ENCODE measurements at regions not wholly inside any gene's neighbourhood (a gene's known extent, or its start where the extent isn't known, plus 50 kb on each side); places are given as distances from the start of the nearest gene placed in this dataset.

DNA sequence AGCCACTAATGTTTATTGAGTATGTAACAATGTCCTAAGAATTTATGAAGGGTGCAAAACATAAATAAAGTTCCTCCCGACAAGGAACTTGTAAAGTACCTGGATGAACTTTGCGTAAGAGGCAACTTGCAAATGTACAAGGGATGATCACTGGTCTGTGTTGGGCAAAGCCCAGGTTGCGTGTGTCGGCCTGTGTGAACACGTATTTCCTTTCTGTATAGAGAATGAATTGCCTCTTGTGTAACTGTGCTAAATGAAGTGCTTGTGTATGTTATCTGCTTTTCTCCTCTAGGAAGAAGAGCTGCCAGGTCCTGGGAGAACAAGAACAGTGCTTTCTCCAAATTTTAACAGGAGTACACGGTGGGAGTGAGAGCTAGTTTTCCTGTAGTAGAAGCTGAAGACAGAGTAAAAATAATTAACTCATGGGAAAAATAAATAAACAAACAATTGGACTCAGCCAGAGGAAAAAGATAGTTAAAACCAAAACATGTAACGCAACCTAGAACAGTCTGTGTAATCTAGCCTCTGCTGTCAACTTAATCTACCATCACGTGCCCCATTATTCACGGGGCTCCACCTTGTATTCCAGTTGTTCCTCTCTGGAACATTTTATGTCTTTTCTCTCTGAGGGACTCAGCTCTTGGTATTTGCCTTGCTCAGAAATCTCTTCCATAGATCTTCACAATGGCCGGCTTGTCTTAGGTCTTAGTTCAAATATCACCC lies 83.7 kb upstream of the RASGRP1 start:
- DNase-seq, result no peak

DNA sequence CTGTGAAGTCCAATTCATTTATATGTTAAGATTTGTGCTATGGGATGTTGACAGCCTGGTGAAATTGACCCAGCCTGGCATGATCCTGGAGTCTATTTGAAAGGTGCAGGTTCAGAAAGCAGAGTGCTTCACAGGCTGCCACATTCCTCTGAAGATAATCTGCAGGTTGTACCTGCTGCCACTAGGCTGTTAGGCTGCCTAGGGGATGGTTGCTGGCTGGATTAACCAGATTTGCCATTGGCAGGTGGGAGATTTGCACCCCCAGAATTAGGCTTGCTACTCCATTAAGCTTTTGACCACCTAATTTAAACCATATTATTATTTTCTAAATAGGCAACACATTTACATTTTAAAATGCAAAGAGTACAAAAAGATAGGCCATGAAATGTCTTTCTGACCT lies 85.8 kb upstream of the RASGRP1 start:
- no peak for DNase-seq

DNA sequence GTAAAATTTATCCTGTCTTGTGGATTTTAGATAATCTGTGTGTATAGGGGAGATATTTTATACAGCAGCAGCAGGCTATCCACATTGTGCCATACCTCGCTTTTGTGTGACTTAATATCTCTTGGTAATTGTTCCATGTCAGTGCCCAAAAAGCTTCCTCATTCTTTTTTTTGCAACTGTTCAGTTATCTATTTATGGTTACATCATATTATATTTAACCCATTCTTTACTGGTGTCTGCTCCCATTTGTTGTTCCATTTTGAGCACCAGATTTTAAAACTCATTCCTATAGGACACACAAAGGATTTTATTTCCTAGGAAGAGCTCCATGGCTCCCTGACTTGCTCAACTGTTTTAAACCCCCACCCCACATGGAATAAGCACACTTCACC lies 86.3 kb upstream of the RASGRP1 start:
- no peak for DNase-seq

DNA sequence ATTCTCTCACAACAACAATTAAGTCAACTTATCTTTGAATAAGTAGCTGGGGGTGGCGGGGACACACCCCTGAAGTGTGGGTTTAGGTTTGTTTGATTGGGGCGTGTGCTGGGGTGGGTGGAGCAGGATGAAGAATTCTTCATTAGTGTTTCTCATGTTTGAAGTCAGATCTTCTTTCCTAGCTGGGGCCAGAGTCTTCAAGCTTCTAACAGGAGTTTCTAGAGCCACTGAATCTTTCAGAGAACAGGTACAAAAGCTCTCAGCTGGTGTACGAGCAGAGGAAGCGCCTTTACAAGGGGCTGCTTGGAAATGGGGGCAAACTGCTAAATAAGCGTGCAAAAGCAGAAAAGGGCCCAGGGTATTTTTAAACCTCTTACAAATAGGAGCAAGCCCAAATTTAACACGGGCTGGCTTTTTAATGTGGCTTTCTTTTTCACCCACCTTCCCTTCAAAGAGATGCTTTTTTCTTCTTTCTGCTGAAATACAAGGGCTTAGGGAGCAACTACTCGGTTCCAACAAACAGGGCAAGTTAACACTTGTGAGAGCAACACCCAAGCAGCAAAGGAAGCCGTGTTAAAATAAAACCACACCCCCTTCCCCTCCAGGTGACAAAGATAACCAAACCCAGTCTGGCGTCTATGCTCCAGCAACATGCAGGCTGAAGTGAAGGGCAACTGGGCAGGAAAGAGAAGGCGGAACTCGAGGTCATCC lies 86.9 kb upstream of the RASGRP1 start:
- DNase-seq, result peak; percentile 74

DNA sequence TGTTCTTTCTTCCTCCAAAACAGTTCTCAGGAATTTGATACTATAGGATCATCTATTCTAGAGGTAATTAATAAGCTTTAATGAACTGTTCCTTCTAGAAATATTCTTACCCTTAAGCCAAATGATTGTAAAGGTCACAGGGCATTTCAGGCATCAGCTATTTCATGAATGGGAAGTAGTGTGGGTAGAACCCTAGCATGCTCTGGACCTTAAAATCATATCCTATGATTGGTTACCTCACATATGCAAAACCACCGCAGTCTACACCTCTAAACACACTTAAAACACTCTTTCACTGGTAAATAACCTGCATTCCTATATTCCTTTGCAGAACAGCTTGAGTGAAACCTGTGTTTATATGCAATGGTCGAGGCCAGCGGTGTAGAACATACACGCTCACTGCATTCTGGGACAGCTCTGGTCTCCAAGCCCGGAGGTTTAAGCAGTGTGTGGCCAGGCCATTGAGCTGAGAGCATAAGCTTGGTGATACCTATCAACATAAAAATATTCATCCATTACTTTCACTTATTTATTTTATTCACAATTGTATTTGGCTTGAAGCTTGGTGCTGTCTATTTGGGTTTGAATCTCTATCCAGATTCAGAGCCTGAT lies 87.7 kb upstream of the RASGRP1 start:
- DNase-seq, result no peak

DNA sequence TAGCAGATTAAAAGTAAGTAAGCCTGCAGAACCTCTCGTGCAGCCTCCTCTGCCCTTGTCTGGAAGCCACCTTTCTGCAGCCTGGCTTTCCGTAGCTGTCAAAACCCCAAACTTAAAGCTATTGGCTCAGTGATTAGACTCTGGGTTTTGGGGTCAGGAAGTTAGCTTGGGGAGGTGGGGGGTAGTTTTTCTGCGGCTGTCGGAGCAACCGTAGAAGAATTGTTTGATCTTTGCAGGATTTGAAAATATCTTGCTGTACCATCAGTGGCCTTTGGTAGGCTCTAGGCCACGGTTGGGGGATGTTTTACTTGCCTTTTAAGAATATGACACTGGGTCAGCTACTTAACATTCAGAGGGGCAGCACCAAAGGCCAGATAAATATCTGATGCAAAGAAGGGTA lies 88.4 kb upstream of the RASGRP1 start:
- peak; percentile 89 for DNase-seq

DNA sequence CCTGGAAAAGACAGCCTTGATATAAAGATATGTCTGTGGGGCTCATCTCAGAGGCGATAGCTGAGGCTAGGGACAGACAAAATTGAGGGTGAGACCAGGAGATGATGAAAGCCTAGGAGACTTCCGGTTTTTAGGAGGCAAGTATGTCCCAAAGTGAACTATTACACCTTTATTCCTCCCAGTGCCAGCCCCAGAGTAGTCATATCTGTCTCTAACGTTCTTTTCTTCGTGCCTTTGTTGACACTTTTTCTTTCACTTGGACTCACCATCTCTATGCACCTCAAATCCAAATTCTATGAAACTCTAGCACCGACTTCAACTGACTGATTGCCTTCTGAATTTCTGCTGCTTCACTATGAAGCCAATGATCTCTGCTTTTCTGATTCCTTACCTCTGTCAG lies 93.8 kb upstream of the RASGRP1 start:
- DNase-seq, result no peak

DNA sequence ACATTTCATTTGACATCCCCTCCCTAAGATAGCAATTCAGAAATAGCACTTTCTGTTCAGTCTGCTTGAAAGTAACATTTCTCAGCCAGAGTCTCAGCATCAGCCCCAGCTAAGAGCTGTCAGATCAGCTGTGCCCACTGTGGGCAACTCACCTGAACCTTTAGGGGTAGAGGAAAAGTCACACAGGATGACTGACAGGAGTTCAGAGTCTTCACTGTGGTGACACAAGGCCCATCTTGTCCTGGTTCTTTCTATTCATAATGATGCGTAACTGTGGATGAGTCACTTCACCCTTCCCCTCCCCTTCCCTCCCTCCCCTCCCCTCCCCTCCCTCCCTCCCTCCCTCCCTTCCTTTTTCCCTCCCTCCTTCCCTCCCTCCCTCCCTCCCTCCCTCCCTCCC lies 96.1 kb upstream of the RASGRP1 start:
- DNase-seq, result peak; percentile 45

DNA sequence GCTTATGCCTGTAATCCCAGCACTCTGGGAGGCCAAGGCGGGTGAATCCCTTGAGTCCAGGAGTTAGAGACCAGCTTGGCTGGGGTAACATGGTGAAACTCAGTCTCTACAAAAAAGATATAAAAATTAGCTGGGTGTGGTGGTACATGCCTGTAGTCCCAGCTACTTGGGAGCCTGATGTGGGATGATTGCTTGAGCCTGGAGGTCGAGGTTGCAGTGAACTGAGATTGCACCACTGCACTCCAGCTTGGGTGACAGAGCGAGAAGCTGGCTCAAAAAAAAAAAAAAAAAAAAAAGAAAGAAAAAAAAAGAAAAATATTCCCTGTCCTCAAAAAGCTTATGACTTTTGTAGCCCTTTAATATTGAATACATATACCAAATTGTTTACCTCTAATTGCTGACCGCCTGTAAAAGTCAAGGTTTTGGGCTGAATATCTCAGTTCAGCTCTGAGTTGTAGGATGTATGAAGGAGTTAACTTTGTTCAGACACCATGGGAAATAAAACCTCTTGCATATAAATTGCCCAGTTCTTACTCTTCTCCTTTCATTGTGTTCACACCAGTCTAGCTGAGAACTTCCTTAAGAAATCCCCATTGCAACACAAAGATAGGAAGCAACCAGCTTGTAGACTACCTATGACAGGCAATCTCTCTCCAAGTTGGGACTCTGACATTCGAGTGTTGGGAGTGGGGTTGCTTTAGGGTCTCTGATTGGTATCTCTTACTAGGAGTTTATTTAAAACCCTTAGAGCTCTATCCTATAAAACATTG lies 97.6 kb upstream of the RASGRP1 start:
- DNase-seq, result no peak

DNA sequence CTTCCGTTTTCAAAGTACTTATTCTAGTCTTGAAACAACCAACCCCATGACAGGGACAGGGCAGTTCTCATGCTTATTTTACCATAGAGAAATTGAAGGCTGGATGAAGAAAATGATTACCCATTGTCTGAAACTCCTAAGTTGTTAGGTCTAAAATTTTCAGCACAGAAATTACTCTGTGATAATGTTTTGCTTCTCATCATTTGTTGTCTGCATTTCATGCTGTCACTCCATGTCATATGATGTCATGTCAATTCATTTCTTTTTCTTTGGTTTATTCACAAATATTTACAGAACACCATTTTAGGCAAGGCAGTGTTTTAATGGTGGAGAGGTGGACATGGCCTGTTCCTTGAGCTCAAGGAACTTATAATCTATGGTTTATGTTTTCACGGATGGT lies 98.2 kb upstream of the RASGRP1 start:
- DNase-seq, result no peak

DNA sequence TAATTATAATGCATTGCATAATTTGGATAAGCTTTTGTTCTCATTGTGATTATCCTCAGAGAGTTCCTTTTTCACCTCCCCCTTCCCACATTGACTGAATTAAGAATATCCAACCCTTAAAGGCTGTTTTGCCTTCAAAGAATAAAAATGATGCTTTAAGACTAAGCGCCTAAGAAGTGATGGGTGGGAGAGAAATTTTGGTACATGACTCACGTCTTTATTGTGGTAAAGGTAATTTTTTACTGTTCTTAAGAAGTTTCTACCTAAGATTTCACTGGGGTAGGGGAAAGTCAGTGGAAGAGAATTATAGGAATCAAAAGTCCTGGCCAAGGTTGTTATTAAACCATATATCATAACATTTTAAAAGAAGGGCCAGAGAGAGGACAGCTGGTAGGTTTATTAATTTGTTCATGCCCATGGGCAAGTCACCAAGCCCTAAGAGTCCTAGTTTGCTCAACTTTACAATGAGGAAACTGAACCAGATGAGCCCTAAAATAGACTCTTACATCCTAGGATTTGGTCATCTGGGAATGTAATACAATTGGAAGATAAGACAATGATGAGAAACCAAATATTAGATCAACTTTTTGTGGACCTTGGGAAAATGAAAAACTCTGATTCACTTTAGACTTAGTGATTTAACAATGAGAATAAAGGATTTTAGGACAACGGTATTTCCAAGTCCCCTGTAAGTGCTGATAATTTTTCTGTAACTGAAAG lies 101.1 kb upstream of the RASGRP1 start:
- DNase-seq, result no peak

DNA sequence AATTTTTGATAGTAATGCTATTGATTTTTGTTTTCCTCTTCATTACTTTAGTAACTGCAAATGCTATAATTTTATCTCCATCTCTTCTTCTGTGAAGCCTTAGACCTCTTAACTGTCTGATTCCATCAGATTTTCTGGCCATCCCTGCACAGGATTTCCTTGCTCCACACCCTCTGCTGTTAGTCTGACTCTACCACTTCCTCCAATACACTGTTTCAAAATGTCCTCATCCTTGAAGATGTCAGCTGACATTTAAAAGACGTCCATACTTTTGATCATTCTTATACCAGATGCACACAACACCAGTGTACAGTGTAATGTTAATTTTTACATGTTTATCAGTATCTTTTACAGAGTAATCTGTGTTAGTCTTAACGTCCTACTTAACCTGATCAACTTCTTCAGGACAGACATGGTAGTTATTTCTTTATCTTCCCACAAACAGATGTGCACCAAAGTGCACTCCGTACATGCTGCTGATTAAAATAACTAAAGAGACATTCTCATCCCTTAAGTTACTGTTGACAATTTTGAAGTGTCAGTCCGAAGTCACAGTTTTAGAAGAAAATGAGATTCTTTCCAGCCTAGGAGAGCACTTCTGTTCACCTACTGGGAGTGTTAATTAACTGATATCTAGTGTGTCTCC lies 102.4 kb upstream of the RASGRP1 start:
- no peak for DNase-seq

DNA sequence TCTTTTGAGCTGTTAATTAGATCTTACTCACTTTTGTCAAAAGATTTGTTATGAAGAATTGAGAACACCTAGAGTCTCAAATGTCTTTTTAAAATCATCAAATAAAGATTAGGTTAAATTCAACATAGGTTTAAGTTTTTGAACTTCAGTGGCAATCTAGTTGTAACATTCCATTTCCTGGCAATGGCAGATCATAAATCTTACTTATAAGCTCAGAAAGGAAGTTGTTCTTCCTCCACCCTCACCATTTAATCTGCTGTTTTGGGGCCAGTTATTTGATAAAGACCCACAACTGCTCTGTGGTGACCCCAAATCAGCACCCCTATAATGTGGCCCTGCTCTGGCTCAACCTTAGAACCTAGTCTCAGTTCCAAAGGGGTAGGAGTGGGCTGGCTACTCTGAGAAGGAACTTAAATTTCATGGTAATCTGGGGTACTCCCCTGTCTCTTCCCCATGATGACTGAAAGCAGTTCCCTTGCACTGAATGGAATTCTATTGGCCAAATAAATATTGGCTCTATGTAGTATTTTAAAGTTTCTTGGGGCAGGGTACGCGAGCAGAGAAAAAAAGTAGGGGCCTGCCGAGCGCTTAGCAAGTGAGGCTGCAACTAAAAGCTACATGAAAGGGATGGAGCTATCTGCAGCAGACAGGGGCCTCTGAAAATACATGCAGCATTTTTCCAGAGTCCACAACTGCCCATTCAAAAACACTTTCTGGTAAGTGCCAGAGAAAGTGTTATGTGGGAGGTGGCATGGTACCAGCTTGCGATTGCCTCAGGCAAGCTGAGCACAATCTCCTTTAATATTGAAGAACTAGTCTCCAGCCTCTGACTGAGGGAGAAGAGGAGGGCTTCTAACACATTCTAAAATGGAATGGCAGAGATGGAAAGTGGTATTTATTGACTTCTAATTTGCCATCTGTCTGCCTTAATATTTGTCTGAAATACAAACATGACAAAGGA lies 103.6 kb upstream of the RASGRP1 start:
- DNase-seq, result no peak

DNA sequence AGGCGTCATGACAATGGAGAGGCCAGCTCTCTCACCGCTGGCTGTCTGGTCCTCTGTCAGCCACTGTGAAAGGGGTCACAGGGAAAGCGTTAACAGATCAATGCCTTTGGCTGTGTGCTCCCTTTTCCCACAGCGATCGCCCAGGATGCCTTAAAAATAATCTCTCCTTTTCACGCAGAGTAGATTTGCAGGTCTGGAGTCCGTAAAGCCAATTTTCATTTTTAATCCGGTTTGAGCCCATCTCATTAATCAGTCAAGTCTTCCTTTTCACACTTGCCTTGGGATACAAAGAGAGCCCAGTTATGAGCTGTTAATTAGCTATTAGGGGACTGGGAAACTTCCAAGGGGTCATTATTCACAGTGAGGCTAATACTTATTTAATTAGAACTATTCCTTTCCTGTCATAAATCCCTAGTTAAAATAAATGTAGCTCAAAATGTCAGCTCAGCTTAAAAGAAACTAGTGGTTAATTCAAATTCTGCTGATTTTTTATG lies 104.3 kb upstream of the RASGRP1 start:
- DNase-seq, result no peak

DNA sequence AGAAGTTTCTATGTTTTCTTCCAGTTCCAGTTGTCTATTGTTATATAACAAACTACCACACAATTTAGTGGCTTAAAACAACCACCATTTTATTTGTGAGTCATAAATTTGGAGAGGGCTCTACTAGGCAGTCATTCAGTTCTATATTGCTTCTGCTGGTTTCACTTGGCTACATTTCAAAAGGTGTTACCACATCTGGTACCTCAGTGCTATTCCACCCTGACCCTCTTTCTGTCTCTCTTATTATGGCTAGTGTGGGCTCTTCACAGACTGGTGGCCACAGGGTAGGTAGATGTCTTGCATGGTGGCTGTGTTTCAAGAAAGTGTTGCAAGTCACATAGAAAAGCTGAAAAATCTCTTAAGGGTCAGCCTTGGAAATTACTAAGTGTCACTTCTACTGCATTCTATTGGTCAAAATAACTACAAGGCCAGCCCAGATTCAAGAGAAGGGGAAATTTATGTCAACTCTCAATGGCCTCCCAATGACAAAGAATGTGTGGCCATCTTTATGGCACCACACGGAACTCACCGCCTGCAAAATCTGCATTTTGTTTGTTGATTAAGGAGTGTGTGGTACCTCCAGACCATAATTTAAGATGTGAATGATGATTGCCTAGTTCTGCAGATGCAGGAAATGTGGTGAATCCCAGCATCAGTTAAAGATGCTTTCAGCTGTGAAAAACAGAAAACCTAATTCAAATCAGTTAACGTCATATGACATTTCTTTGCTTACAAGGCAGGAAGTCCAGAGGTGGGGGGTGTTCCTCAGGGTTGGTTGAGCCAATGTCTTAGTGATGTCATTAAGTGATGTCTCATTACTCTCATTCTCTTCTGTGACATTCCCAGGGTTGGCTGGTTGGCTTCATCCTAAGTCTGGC lies 105.8 kb upstream of the RASGRP1 start:
- peak; percentile 88 for DNase-seq

DNA sequence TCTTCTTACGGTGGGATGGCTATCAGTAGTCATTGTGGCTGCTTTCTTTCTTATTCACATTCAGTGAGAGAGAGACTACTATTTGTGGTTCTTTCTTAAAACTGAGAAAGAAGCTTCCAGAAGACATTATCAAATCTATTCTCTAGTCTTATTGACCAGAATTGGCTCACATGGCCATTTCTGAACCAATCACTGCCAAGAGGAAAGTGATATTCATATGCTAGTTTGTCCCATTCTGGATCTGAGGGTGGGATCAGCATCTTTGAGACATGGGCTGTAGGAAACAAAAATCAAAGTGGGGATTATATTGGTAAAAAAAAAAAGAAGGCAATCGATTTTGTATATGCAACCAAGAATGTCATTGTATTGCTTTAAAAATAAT lies 106.4 kb upstream of the RASGRP1 start:
- DNase-seq, result no peak

DNA sequence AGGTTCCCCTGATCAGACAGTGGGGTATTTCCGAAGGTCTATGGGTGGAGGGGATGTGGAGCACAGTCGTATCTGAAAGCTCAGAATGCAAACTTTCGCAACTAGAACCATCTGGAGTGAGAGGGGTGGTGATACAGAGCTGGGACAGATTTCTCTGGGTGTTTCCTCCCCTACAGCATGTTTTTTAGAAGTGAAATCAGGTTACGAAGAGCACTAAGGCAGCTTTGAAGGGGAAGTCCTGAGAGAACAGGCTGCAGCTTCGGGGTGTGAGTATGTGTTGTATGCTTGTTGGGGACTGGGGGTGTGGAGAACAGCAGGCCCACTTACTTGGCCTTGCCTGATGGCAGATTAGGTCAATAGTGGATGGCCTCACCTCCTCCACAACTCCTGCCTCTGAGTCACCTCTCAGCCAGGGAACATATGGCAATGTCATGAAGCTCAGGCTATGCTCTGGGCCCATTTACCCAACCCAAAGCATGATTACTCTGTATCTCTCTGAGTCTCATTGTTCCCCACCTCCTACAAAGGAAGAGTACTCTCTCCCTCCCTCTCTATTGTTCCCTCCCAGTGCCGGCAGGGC lies 107.2 kb upstream of the RASGRP1 start:
- DNase-seq, result peak; percentile 85

DNA sequence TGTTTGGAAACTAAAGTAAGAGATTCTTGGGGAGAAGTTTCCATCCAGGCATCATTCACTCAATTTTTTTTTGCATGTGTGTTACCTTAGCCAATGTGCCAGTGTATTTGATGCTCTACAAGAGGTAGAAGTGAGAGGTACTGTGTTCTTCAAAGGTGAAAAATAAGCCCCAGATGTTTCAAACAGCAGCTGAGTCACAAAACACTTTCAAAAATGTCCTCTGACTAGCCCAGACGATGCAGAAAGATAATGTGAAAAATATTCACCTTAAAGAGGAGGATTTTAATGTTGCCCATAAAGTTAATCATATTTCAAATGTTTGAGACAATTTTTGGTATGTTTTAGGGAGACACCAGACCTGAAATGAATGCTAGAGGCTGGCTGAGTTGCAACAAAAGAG lies 107.7 kb upstream of the RASGRP1 start:
- DNase-seq, result no peak
